Fibroblast of villous mesenchyme (primary cell): ENCODE measurements at regions not wholly inside any gene's neighbourhood (a gene's known extent, or its start where the extent isn't known, plus 50 kb on each side); places are given as distances from the start of the nearest gene placed in this dataset.

Experiments
- DNase-seq: peaks from one replicate; pipeline ENCODE4 v3.0.0-alpha.2; 2010; ENCODE audit warnings: low read depth
- H3K4me3 ChIP-seq: 2 replicates; pipeline ENCODE4 v1.5.1; 2011; ENCODE audit warnings: low read depth, mild to moderate bottlenecking, low read length
- TF ChIP-seq, protein P1 (sequence below): IDR thresholded peaks from 2 replicates; pipeline ENCODE4 v1.5.1; 2012; ENCODE audit warnings: low read depth, mild to moderate bottlenecking, low read length; ENCODE audit not compliant: insufficient read depth

DNA sequence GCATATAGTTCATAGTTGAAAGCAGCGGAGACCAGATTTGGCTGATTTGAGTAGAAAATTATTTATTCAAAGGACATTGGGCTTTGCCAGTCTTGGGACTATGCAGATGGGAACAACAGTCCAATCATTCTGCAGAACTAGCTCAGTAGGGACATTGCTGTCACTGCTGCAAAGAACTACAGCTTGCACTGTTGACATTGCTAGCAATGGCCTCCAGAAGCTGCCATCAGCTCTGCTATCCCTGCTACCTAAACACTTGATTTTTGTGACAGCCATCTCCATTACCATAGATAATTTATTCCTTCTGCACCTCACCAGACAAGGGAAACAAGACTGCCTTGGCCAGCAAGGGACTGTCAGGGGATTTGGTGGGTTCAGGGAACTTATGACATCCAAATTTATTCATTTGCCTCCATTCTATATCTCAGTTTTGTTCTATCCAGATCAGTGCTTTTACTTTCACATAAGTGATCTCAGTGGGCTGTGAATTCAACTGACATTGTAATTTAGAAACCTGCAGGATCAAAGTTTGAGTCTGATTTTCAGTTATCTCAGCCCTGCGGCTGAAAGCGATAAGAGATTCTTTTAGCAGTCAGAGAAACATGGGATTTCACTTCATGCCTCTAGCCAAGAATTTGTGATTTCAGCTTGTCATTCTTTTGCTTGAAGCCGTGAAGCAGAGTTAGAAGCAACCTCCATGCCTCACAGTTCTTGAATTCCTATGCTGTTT is 136.7 kb upstream of the FBXO33 start:
- TF ChIP-seq, protein P1, sequence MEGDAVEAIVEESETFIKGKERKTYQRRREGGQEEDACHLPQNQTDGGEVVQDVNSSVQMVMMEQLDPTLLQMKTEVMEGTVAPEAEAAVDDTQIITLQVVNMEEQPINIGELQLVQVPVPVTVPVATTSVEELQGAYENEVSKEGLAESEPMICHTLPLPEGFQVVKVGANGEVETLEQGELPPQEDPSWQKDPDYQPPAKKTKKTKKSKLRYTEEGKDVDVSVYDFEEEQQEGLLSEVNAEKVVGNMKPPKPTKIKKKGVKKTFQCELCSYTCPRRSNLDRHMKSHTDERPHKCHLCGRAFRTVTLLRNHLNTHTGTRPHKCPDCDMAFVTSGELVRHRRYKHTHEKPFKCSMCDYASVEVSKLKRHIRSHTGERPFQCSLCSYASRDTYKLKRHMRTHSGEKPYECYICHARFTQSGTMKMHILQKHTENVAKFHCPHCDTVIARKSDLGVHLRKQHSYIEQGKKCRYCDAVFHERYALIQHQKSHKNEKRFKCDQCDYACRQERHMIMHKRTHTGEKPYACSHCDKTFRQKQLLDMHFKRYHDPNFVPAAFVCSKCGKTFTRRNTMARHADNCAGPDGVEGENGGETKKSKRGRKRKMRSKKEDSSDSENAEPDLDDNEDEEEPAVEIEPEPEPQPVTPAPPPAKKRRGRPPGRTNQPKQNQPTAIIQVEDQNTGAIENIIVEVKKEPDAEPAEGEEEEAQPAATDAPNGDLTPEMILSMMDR, result no peak
- no peak for DNase-seq
- no peak overlapping the region for H3K4me3 ChIP-seq

DNA sequence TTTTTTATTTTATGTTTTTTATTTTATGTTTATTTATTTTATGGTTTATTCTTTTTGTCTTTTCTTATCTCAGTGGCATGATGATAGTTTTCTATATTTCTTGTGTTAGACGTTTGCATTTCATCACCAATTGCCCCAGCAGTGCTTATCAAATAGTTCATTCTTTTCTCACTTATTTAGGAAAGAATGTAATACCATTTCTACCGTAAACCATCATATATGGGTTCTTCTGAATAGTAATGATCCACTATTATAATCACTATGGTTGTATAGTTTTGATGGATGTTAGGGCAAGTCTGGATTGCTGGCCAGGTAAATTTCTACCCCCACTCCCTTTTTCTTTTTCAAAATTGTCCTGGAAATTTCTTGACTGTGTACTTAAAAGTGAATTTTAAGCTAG is 134.6 kb upstream of the FBXO33 start:
- TF ChIP-seq, protein P1, result no peak
- H3K4me3 ChIP-seq, result no peak overlapping the region
- no peak for DNase-seq

DNA sequence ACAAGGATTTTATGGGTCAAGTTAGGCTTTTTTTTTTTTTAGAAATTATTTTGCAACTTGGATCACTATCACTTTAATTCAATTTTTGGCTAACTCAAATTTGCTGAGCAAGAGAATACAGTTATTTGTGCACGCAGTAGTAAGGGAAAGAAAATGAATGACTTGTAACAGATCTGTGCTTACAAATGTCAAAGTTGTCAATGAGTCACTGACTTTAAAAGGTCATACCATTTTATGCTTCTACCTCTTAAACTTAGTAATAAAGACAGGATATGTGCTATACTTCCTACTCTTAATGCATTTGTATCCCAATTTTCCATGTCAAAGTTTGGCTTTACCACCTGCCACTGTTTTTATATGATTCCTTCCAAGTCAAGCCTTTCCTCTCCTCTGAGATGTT is 131.1 kb upstream of the FBXO33 start:
- DNase-seq, result no peak
- no peak overlapping the region for H3K4me3 ChIP-seq
- TF ChIP-seq, protein P1, result no peak

DNA sequence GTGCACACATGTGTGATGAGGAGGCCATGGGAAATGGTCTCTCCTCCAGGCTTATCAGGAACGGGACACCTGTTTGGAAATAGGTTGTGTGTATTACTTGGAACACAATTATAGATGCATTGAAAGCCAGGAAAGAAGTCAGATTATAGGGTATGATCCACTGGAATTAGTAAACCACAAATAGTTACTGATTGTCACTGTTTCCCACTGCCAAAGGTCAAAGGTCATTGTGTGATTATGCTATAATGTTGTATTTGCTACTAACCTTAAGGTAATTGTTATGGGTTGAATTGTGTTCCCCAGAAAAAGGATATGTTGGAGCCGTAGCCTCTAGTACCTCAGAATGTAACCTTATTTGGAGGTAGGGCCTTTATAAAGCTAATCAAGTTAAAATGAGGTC is 129.9 kb upstream of the FBXO33 start:
- no peak overlapping the region for H3K4me3 ChIP-seq
- TF ChIP-seq, protein P1, result no peak
- DNase-seq, result no peak

DNA sequence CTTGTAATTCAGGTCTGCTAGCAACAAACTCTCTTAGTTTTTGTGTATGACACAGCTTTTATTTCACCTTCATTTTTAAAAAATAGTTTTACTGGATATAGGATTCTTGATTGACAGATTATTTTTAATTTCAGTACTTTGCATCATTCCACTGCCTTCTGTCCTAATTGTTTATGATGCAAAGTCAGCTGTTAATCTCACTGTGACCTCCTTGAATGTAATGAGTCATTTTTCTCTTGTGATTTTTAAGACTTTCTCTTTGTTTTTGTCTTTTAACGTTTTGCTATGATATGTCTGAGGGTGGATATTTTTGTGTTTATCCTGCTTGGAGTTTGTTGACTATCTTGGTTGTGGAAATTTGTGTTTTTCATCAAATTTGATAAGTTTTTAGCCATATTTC is 126.3 kb upstream of the FBXO33 start:
- DNase-seq, result no peak
- no peak overlapping the region for H3K4me3 ChIP-seq
- TF ChIP-seq, protein P1, result no peak

DNA sequence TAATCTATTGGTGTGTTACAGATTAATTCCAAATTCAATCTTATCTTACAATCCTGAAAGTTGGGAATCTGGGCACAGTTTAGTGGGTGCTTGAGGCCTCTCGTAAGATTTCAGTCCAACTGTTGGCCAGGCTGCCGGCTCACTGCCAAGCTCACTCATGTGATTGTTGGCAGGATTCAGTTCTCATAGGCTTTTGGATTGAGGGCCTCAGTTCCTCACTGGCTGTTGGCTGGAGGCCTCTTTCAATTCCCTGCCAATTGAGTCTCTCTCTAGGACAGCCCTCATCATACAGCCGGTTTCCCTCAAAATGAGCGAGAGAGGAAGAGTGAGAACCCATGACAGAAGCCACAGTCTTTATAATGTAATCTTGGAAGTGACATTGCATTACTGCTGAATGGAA is 123.5 kb upstream of the FBXO33 start:
- H3K4me3 ChIP-seq, result no peak overlapping the region
- TF ChIP-seq, protein P1, result no peak
- DNase-seq, result no peak

DNA sequence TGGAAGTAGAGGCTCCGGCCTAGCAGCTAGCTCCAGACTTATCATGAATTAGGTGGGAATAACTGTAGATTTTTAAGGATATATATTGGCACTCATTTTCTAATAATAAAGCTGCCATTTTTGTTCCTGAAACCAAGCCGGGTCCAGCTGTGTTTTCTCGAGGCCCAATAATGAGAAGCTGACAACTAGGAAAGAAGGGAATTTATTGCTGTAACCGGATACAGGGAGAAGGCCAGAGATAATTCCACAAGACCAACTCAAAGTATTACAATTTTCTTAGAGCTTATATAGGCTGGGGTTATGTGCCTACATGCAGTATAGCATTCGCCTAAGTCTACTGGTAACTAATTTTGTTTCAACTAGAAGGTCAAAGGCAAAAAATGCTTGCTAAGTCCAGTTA is 122.3 kb upstream of the FBXO33 start:
- no peak for DNase-seq
- H3K4me3 ChIP-seq, result no peak overlapping the region
- TF ChIP-seq, protein P1, result no peak
